SK-N-SH treated with all-trans-retinoic acid at 6 μM for 48 hours (cell line): ENCODE measurements at regions not wholly inside any gene's neighbourhood (a gene's known extent, or its start where the extent isn't known, plus 50 kb on each side); places are given as distances from the start of the nearest gene placed in this dataset.

Experiments
- ATAC-seq: fragments of 200-7000 bp; cut with Tn5 transposase; 3 replicates; pipeline ENCODE4 v1.9.1; 2020; ENCODE audit warnings: mild to moderate bottlenecking, moderate library complexity
- ARNTL ChIP-seq: fragments of 450-650 bp; formaldehyde crosslinking; IDR thresholded peaks from 2 replicates; pipeline ENCODE4 v1.5.0; 2020; ENCODE audit warnings: low read depth, mild to moderate bottlenecking, moderate library complexity, borderline replicate concordance
- BACH2 ChIP-seq: fragments of 250-450 bp; sonication (Bioruptor Pico); IDR thresholded peaks from 2 replicates; pipeline ENCODE4 v1.9.0; 2021; ENCODE audit warnings: mild to moderate bottlenecking, borderline replicate concordance
- CREB5 ChIP-seq: fragments of 250-450 bp; sonication (Bioruptor Pico); IDR thresholded peaks from 2 replicates; pipeline ENCODE4 v1.5.1; 2020; ENCODE audit warnings: low read depth, mild to moderate bottlenecking, moderate library complexity
- CSDC2 ChIP-seq: fragments of 250-450 bp; sonication (Bioruptor Pico); IDR thresholded peaks from 2 replicates; pipeline ENCODE4 v1.5.0; 2020; ENCODE audit warnings: mild to moderate bottlenecking, moderate library complexity
- CSRNP3 ChIP-seq: fragments of 250-450 bp; sonication (Bioruptor Pico); IDR thresholded peaks from 2 replicates; pipeline ENCODE4 v1.5.1; 2021; ENCODE audit warnings: mild to moderate bottlenecking, moderate library complexity
- ESRRG ChIP-seq: fragments of 250-450 bp; sonication (Bioruptor Pico); IDR thresholded peaks from 2 replicates; pipeline ENCODE4 v1.6.1; 2021; ENCODE audit warnings: mild to moderate bottlenecking
- GLIS3 ChIP-seq: fragments of 250-450 bp; sonication (Bioruptor Pico); IDR thresholded peaks from 2 replicates; pipeline ENCODE4 v1.5.0; 2020; ENCODE audit warnings: mild to moderate bottlenecking, moderate library complexity
- ISL1 ChIP-seq: fragments of 250-450 bp; sonication (Bioruptor Pico); IDR thresholded peaks from 2 replicates; pipeline ENCODE4 v2.1.2; 2022; ENCODE audit warnings: mild to moderate bottlenecking, moderate library complexity
- OSR1 ChIP-seq: fragments of 250-450 bp; sonication (Bioruptor Pico); IDR thresholded peaks from 2 replicates; pipeline ENCODE4 v1.8.0; 2022; ENCODE audit warnings: moderate library complexity, mild to moderate bottlenecking, inconsistent platforms
- PATZ1 ChIP-seq: fragments of 250-450 bp; sonication (Bioruptor Pico); IDR thresholded peaks from 2 replicates; pipeline ENCODE4 v1.8.0; 2020; ENCODE audit warnings: mild to moderate bottlenecking, moderate library complexity, borderline replicate concordance
- POU6F1 ChIP-seq: fragments of 250-450 bp; sonication (Bioruptor Pico); IDR thresholded peaks from 2 replicates; pipeline ENCODE4 v1.8.0; 2021; ENCODE audit warnings: low read depth, mild to moderate bottlenecking, moderate library complexity, borderline replicate concordance
- PPARA ChIP-seq: fragments of 250-450 bp; sonication (Bioruptor Pico); IDR thresholded peaks from 2 replicates; pipeline ENCODE4 v1.5.0; 2020; ENCODE audit warnings: mild to moderate bottlenecking, borderline replicate concordance
- RARB ChIP-seq: fragments of 250-450 bp; sonication (Bioruptor Pico); IDR thresholded peaks from 2 replicates; pipeline ENCODE4 v1.8.0; 2021; ENCODE audit warnings: mild to moderate bottlenecking, moderate library complexity
- SNAI2 ChIP-seq: fragments of 250-450 bp; sonication (Bioruptor Pico); IDR thresholded peaks from 2 replicates; pipeline ENCODE4 v1.5.0; 2020; ENCODE audit warnings: mild to moderate bottlenecking, moderate library complexity
- TCF4 ChIP-seq: fragments of 250-450 bp; sonication (Bioruptor Pico); IDR thresholded peaks from 2 replicates; pipeline ENCODE4 v1.8.0; 2021; ENCODE audit warnings: mild to moderate bottlenecking, moderate library complexity, borderline replicate concordance
- TOX ChIP-seq: fragments of 250-450 bp; sonication (Bioruptor Pico); IDR thresholded peaks from 2 replicates; pipeline ENCODE4 v1.8.0; 2021; ENCODE audit warnings: mild to moderate bottlenecking, moderate library complexity, borderline replicate concordance
- TSHZ2 ChIP-seq: fragments of 250-450 bp; sonication (Bioruptor Pico); IDR thresholded peaks from 2 replicates; pipeline ENCODE4 v1.5.0; 2020; ENCODE audit warnings: mild to moderate bottlenecking, moderate library complexity
- ZC3H10 ChIP-seq: fragments of 250-450 bp; sonication (Bioruptor Pico); IDR thresholded peaks from 2 replicates; pipeline ENCODE4 v1.5.1; 2021; ENCODE audit warnings: mild to moderate bottlenecking, moderate library complexity
- ZFP3 ChIP-seq: fragments of 250-450 bp; sonication (Bioruptor Pico); IDR thresholded peaks from 2 replicates; pipeline ENCODE4 v1.5.0; 2020; ENCODE audit warnings: mild to moderate bottlenecking, moderate library complexity
- ZFP30 ChIP-seq: fragments of 450-650 bp; formaldehyde crosslinking; IDR thresholded peaks from 2 replicates; pipeline ENCODE4 v1.5.0; 2022; ENCODE audit warnings: mild to moderate bottlenecking, moderate library complexity
- ZNF565 ChIP-seq: fragments of 450-650 bp; formaldehyde crosslinking; conservative IDR thresholded peaks from 2 replicates; pipeline ENCODE4 v1.5.0; 2020; ENCODE audit warnings: low read depth, mild to moderate bottlenecking, moderate library complexity
- ZNF70 ChIP-seq: fragments of 450-650 bp; formaldehyde crosslinking; IDR thresholded peaks from 2 replicates; pipeline ENCODE4 v1.5.0; 2020; ENCODE audit warnings: mild to moderate bottlenecking, moderate library complexity
- ZNF8 ChIP-seq: fragments of 450-650 bp; formaldehyde crosslinking; IDR thresholded peaks from 2 replicates; pipeline ENCODE4 v1.5.0; 2020; ENCODE audit warnings: mild to moderate bottlenecking, moderate library complexity

GRCh38 chr14:62076825-62077605, 314.8 kb downstream of the SNAPC1 start:
- TF ChIP-seq SNAI2 (CRISPR knock-in tag) (no peak), ARNTL (CRISPR knock-in tag) (no peak), ZNF8 (CRISPR knock-in tag) (no peak), OSR1 (CRISPR knock-in tag) (no peak), RARB (CRISPR knock-in tag) (no peak), TSHZ2 (no peak), CREB5 (CRISPR knock-in tag) (no peak), BACH2 (CRISPR knock-in tag) (no peak), ZC3H10 (CRISPR knock-in tag) (no peak), ESRRG (CRISPR knock-in tag) (no peak), ZFP3 (CRISPR knock-in tag) (no peak), PATZ1 (CRISPR knock-in tag) (no peak), ZNF565 (CRISPR knock-in tag) (no peak), TOX (no peak), ZNF70 (CRISPR knock-in tag) (no peak), CSDC2 (CRISPR knock-in tag) (no peak), ZFP30 (CRISPR knock-in tag) (no peak), PPARA (CRISPR knock-in tag) (no peak), GLIS3 (CRISPR knock-in tag) (no peak), TCF4 (no peak)
- no peak for ATAC-seq

DNA sequence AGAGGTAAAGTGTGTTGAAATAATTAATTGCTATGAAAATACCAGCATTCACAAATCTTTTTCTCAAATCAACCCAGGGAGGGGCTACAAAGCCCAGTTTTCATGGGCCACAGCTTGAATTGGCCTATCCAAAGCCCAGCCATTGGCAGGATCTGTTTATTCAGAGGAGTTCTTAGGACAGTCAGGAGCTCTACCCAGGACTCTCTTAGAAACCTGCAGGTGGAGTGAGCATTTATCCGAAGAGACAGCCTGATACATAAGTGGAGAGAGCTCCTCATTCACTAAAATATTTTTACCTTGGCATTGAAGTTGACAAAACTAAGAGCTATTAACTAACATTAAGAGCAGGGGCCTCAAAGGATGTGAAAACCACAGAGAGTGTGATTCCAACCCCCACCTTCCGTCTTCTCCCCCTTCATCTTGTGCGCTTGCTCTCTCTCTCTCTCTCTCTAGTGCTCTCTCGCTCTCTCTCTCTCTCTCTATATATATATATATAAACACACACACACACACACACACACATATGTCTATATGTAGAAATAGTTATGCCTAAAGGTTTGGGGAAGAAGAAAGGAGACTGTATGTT, 315.5 kb downstream of the SNAPC1 start:
- no peak for ATAC-seq
- TF ChIP-seq ESRRG (CRISPR knock-in tag) (no peak), ZC3H10 (CRISPR knock-in tag) (no peak), GLIS3 (CRISPR knock-in tag) (no peak), BACH2 (CRISPR knock-in tag) (no peak), CSDC2 (CRISPR knock-in tag) (no peak), ZFP30 (CRISPR knock-in tag) (no peak), CREB5 (CRISPR knock-in tag) (no peak), CSRNP3 (CRISPR knock-in tag) (no peak), RARB (CRISPR knock-in tag) (no peak), POU6F1 (CRISPR knock-in tag) (no peak), ISL1 (CRISPR knock-in tag) (no peak)
